AG09309 (cell line): ENCODE measurements at regions not wholly inside any gene's neighbourhood (a gene's known extent, or its start where the extent isn't known, plus 50 kb on each side); places are given as distances from the start of the nearest gene placed in this dataset.

Experiments
- DNase-seq: peaks from one replicate; pipeline ENCODE4 v3.0.0-alpha.2; 2010; ENCODE audit warnings: low read depth
- H3K4me3 ChIP-seq: 2 replicates; pipeline ENCODE4 v1.5.1; 2011; ENCODE audit warnings: mild to moderate bottlenecking, low read depth, low read length, moderate library complexity; ENCODE audit not compliant: control insufficient read depth
- TF ChIP-seq, protein P1 (sequence below): IDR thresholded peaks from 2 replicates; pipeline ENCODE4 v1.5.1; 2011; ENCODE audit warnings: mild to moderate bottlenecking, low read depth, low read length, inconsistent platforms; ENCODE audit not compliant: insufficient read depth, control insufficient read depth; ENCODE audit errors: missing control alignments

- TF ChIP-seq, protein P1, sequence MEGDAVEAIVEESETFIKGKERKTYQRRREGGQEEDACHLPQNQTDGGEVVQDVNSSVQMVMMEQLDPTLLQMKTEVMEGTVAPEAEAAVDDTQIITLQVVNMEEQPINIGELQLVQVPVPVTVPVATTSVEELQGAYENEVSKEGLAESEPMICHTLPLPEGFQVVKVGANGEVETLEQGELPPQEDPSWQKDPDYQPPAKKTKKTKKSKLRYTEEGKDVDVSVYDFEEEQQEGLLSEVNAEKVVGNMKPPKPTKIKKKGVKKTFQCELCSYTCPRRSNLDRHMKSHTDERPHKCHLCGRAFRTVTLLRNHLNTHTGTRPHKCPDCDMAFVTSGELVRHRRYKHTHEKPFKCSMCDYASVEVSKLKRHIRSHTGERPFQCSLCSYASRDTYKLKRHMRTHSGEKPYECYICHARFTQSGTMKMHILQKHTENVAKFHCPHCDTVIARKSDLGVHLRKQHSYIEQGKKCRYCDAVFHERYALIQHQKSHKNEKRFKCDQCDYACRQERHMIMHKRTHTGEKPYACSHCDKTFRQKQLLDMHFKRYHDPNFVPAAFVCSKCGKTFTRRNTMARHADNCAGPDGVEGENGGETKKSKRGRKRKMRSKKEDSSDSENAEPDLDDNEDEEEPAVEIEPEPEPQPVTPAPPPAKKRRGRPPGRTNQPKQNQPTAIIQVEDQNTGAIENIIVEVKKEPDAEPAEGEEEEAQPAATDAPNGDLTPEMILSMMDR, result no peak
- no peak for DNase-seq
- H3K4me3 ChIP-seq, result no peak overlapping the region
These were observed 74.0 kb upstream of the MIER3 start for GRCh38 chr5:57025961-57026360.

GRCh38 chr5:57028161-57028560, 76.2 kb upstream of the MIER3 start:
- DNase-seq, result no peak
- no peak overlapping the region for H3K4me3 ChIP-seq
- TF ChIP-seq, protein P1, result no peak

GRCh38 chr5:57032151-57032551, 80.2 kb upstream of the MIER3 start:
- TF ChIP-seq, protein P1, result no peak
- DNase-seq, result no peak
- no peak overlapping the region for H3K4me3 ChIP-seq

- TF ChIP-seq, protein P1, result no peak
- DNase-seq, result no peak
- H3K4me3 ChIP-seq, result no peak overlapping the region
These were observed 81.2 kb upstream of the MIER3 start for GRCh38 chr5:57033103-57033502.

DNA sequence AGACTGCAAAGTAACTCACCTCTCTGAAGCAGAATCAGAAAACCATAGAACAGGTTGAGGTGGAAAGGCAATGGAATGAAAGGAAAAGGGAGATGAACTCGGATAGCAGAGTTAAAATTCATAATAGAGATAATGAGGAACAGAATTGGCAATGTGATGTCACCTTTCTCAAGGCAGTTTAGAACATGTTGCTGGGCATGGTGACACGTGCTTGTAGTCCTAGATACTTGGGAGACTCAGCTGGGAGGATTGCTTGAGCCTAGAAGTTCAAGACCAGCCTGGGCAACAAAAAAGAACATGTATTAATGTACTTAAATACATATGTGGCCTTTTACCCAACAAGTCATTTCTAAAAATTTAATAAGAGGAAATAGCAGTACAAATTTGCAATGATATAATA, 81.6 kb upstream of the MIER3 start:
- TF ChIP-seq, protein P1, result no peak
- no peak for DNase-seq

DNA sequence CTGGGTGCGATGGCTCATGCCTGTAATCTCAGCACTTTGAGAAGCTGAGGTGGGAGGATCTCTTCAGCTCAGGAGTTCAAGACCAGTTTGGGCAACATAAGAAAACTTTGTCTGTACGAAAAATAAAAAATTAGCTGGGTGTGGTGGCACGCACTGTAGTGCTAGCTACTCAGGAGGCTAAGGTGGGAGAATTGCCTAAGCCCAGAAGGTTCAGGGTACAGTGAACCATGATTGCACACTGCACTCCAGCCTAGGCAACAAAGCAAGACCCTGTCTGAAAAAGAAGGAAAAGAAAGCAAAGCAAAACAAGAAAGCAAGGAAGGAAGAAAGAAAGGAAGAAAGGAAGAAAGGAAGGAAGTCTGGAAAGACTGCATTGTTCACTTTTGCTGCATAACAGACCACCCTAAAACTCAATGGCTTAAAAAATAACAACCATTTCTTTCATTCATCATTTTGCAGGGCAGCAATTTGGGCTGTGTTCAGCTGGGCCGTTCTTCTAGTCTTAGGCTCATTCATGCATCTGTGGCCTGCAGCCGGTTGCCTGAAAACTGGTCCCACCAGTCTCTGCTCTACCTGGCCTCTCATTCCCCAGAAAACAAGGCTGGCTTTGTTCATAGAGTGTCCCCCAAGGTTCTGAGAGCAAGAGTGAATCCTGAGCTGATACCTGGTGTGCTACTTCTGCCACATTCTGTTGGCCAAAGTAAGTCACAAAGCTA, 82.4 kb upstream of the MIER3 start:
- TF ChIP-seq, protein P1, result no peak
- DNase-seq, result no peak

More for the DNA sequence above, 81.6 kb upstream of the MIER3 start:
- no peak overlapping the region for H3K4me3 ChIP-seq

More for the DNA sequence above, 82.4 kb upstream of the MIER3 start:
- no peak overlapping the region for H3K4me3 ChIP-seq
